Activated CD4-positive, alpha-beta memory T cell treated with anti-CD3 and anti-CD28 coated beads for 36 hours (primary cell): ENCODE measurements at regions not wholly inside any gene's neighbourhood (a gene's known extent, or its start where the extent isn't known, plus 50 kb on each side); places are given as distances from the start of the nearest gene placed in this dataset.
"Not testable (repeated sequence)": the region's sequence is repeated elsewhere in the genome, so short reads cannot be mapped to it uniquely, and the experiment has no call there.

ENCODE experiments used
- CTCF ChIA-PET: fragments of 350-600 bp; sonication (Branson Sonifier 250); formaldehyde crosslinking; loops from one replicate; lab custom pipeline; 2021; ENCODE audit warnings: antibody characterized with exemption, inconsistent platforms; lab: Charles Lee
- POLR2A ChIA-PET: fragments of 350-600 bp; sonication (Branson Sonifier 250); formaldehyde crosslinking; loops from one replicate; lab custom pipeline; 2021; ENCODE audit warnings: antibody characterized with exemption; lab: Charles Lee
- DNase-seq: peaks from one replicate; pipeline ENCODE4 v3.0.0-alpha.2; 2020
- H3K27ac Mint-ChIP-seq: one replicate; pipeline ENCODE4 v1.8.0; 2021; ENCODE audit warnings: mixed read lengths
- H3K27me3 Mint-ChIP-seq: one replicate; pipeline ENCODE4 v1.8.0; 2021; ENCODE audit warnings: mixed read lengths
- H3K36me3 Mint-ChIP-seq: one replicate; pipeline ENCODE4 v1.8.0; 2021; ENCODE audit warnings: mixed read lengths
- H3K4me1 Mint-ChIP-seq: one replicate; pipeline ENCODE4 v1.8.0; 2021; ENCODE audit warnings: low read depth, mixed read lengths
- H3K4me3 Mint-ChIP-seq: one replicate; pipeline ENCODE4 v1.8.0; 2021; ENCODE audit warnings: mild to moderate bottlenecking, mixed read lengths
- H3K9me3 Mint-ChIP-seq: one replicate; pipeline ENCODE4 v1.8.0; 2021; ENCODE audit warnings: mixed read lengths
- intact Hi-C: fragments of 100-400 bp; cut with micrococcal nuclease; formaldehyde crosslinking; loops from one replicate; pipeline ENCODE4 v1.15.1; 2023

GRCh38 chr2:219751121-219751520, 123.7 kb downstream of the SLC4A3 start:
- H3K9me3 Mint-ChIP-seq, H3K4me1 Mint-ChIP-seq, DNase-seq, H3K36me3 Mint-ChIP-seq, H3K27ac Mint-ChIP-seq, POLR2A ChIA-PET, H3K27me3 Mint-ChIP-seq, H3K4me3 Mint-ChIP-seq, intact Hi-C loops, CTCF ChIA-PET: not testable (repeated sequence)

- Mint-ChIP-seq H3K36me3 (no peaks in the 10 kb centered on the region), H3K9me3 (no peaks in the 10 kb centered on the region), H3K4me1 (no peaks in the 10 kb centered on the region), H3K27me3 (peaks cover 6% of the 10 kb centered on the region), H3K4me3 (no peak overlapping the region), H3K27ac (no peak overlapping the region)
- DNase-seq = no peak
- ChIA-PET CTCF (no interaction called here), POLR2A (no interaction called here)
- intact Hi-C loops = no loop called here
These were observed 125.3 kb downstream of the SLC4A3 start for GRCh38 chr2:219752726-219753125.

- no peak for DNase-seq
- Mint-ChIP-seq H3K27me3 (peaks cover 5% of the 10 kb centered on the region), H3K36me3 (no peaks in the 10 kb centered on the region), H3K27ac (no peak overlapping the region), H3K4me3 (no peak overlapping the region), H3K9me3 (no peaks in the 10 kb centered on the region), H3K4me1 (no peaks in the 10 kb centered on the region)
- POLR2A ChIA-PET = no interaction called here
- intact Hi-C loops = no loop called here
- CTCF ChIA-PET = no interaction called here
These were observed 131.7 kb downstream of the SLC4A3 start for GRCh38 chr2:219758907-219759680.

GRCh38 chr2:219759801-219760200, 132.4 kb downstream of the SLC4A3 start:
- H3K36me3 Mint-ChIP-seq = no peaks in the 10 kb centered on the region
- no peaks in the 10 kb centered on the region for H3K9me3 Mint-ChIP-seq
- H3K4me1 Mint-ChIP-seq = no peaks in the 10 kb centered on the region
- intact Hi-C loops = no loop called here
- CTCF ChIA-PET = no interaction called here
- no peak overlapping the region for H3K27ac Mint-ChIP-seq
- no peak overlapping the region for H3K4me3 Mint-ChIP-seq
- no peak for DNase-seq
- H3K27me3 Mint-ChIP-seq = peaks cover 3% of the 10 kb centered on the region
- POLR2A ChIA-PET = no interaction called here

- Mint-ChIP-seq H3K9me3 (peaks cover 3% of the 10 kb centered on the region), H3K27ac (no peak overlapping the region), H3K4me3 (no peak overlapping the region), H3K36me3 (no peaks in the 10 kb centered on the region), H3K4me1 (no peaks in the 10 kb centered on the region), H3K27me3 (peaks cover 1% of the 10 kb centered on the region)
- ChIA-PET CTCF (interaction anchor here (0.5 kb wide), 1 partner anchor 1905 kb away, joined by 4 read pairs; no protein-coding TSS in a partner anchor), POLR2A (no interaction called here)
- intact Hi-C loops = no loop called here
- DNase-seq = no peak
These were observed 137.9 kb downstream of the SLC4A3 start for GRCh38 chr2:219765231-219765911.

GRCh38 chr2:219766658-219767057, 139.2 kb downstream of the SLC4A3 start:
- intact Hi-C loops = no loop called here
- no peaks in the 10 kb centered on the region for H3K36me3 Mint-ChIP-seq
- no peak overlapping the region for H3K4me3 Mint-ChIP-seq
- H3K9me3 Mint-ChIP-seq = peaks cover 3% of the 10 kb centered on the region
- H3K27me3 Mint-ChIP-seq = no peaks in the 10 kb centered on the region
- DNase-seq = no peak
- ChIA-PET POLR2A (no interaction called here), CTCF (no interaction called here)
- H3K4me1 Mint-ChIP-seq = no peaks in the 10 kb centered on the region
- H3K27ac Mint-ChIP-seq = no peak overlapping the region

- Mint-ChIP-seq H3K4me1 (no peaks in the 10 kb centered on the region), H3K27ac (no peak overlapping the region), H3K27me3 (no peaks in the 10 kb centered on the region), H3K9me3 (peaks cover 3% of the 10 kb centered on the region), H3K36me3 (no peaks in the 10 kb centered on the region), H3K4me3 (no peak overlapping the region)
- intact Hi-C loops = no loop called here
- no peak for DNase-seq
- ChIA-PET CTCF (no interaction called here), POLR2A (no interaction called here)
These were observed 141.9 kb downstream of the SLC4A3 start for GRCh38 chr2:219769090-219769910.

GRCh38 chr2:219772103-219772635, 144.7 kb downstream of the SLC4A3 start:
- peaks cover 3% of the 10 kb centered on the region for H3K9me3 Mint-ChIP-seq
- no peak for DNase-seq
- peaks cover 2% of the 10 kb centered on the region for H3K27me3 Mint-ChIP-seq
- no peak overlapping the region for H3K27ac Mint-ChIP-seq
- POLR2A ChIA-PET = no interaction called here
- no peak overlapping the region for H3K4me3 Mint-ChIP-seq
- CTCF ChIA-PET = no interaction called here
- no peaks in the 10 kb centered on the region for H3K36me3 Mint-ChIP-seq
- intact Hi-C loops = no loop called here
- no peaks in the 10 kb centered on the region for H3K4me1 Mint-ChIP-seq

- POLR2A ChIA-PET = no interaction called here
- no peak for DNase-seq
- Mint-ChIP-seq H3K27me3 (peaks cover 2% of the 10 kb centered on the region), H3K4me1 (no peaks in the 10 kb centered on the region), H3K4me3 (no peak overlapping the region), H3K36me3 (no peaks in the 10 kb centered on the region), H3K27ac (no peak overlapping the region), H3K9me3 (peaks cover 3% of the 10 kb centered on the region)
- intact Hi-C loops = no loop called here
- CTCF ChIA-PET = no interaction called here
These were observed 145.3 kb downstream of the SLC4A3 start for GRCh38 chr2:219772697-219773096.

GRCh38 chr2:219775506-219775905, 148.1 kb downstream of the SLC4A3 start:
- no peaks in the 10 kb centered on the region for H3K9me3 Mint-ChIP-seq
- ChIA-PET POLR2A (no interaction called here), CTCF (no interaction called here)
- H3K36me3 Mint-ChIP-seq = no peaks in the 10 kb centered on the region
- intact Hi-C loops = no loop called here
- no peaks in the 10 kb centered on the region for H3K4me1 Mint-ChIP-seq
- peaks cover 2% of the 10 kb centered on the region for H3K27me3 Mint-ChIP-seq
- no peak for DNase-seq
- no peak overlapping the region for H3K4me3 Mint-ChIP-seq
- H3K27ac Mint-ChIP-seq = no peak overlapping the region

- Mint-ChIP-seq H3K4me1 (no peaks in the 10 kb centered on the region), H3K9me3 (no peaks in the 10 kb centered on the region), H3K36me3 (no peaks in the 10 kb centered on the region), H3K27me3 (peaks cover 2% of the 10 kb centered on the region), H3K4me3 (no peak overlapping the region), H3K27ac (no peak overlapping the region)
- intact Hi-C loops = no loop called here
- POLR2A ChIA-PET = interaction anchor here (0.6 kb wide), 1 partner anchor 40 kb away, joined by 3 read pairs; no protein-coding TSS in a partner anchor
- no peak for DNase-seq
- CTCF ChIA-PET = no interaction called here
These were observed 150.0 kb downstream of the SLC4A3 start for GRCh38 chr2:219777388-219777787.

- Mint-ChIP-seq H3K36me3 (no peaks in the 10 kb centered on the region), H3K9me3 (no peaks in the 10 kb centered on the region), H3K27me3 (peaks cover 2% of the 10 kb centered on the region), H3K4me1 (no peaks in the 10 kb centered on the region), H3K4me3 (no peak overlapping the region), H3K27ac (no peak overlapping the region)
- ChIA-PET CTCF (no interaction called here), POLR2A (no interaction called here)
- no peak for DNase-seq
- intact Hi-C loops = no loop called here
These were observed 150.8 kb downstream of the SLC4A3 start for GRCh38 chr2:219778189-219778588.
